H54 (cell line): ENCODE measurements at regions not wholly inside any gene's neighbourhood (a gene's known extent, or its start where the extent isn't known, plus 50 kb on each side); places are given as distances from the start of the nearest gene placed in this dataset.

Experiments
- DNase-seq: peaks from one replicate; pipeline ENCODE4 v3.0.0; 2011; ENCODE audit warnings: low spot score, mixed read lengths; ENCODE audit not compliant: insufficient read length
- FAIRE-seq: peaks from 3 replicates; lab custom pipeline; 2011; peaks lifted over from hg19 to GRCh38; lab: Jason Lieb, UNC
- POLR2A ChIP-seq: IDR thresholded peaks from 2 replicates; pipeline ENCODE4 v1.6.1; 2011; ENCODE audit warnings: low read depth, mild to moderate bottlenecking, low read length

- FAIRE-seq (no peak), DNase-seq (no peak)
- no peak for TF ChIP-seq POLR2A
Observed at GRCh38 chr13:33933810-33934209, 115.9 kb downstream of the RFC3 start.

DNA sequence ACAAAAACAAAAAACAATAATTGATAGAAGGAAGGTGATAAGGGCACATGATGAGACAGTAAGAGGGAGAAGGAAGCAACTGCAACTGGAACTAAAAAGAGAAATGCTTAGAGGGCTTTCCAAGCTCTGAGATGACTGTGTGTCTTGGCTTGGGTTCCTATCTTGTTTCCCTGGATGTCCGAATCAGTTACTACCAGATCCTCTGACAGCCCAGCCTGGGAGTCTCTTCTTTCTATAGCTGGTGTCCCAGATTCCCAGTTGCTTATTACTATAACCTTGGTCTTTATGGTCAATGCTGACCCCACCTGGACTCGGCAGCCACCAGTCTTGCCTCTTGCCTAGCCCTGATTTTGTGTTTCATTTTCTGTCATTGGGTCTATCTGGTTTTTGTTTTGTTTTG is 116.4 kb downstream of the RFC3 start:
- FAIRE-seq: no peak
- DNase-seq: no peak
- no peak for TF ChIP-seq POLR2A

DNA sequence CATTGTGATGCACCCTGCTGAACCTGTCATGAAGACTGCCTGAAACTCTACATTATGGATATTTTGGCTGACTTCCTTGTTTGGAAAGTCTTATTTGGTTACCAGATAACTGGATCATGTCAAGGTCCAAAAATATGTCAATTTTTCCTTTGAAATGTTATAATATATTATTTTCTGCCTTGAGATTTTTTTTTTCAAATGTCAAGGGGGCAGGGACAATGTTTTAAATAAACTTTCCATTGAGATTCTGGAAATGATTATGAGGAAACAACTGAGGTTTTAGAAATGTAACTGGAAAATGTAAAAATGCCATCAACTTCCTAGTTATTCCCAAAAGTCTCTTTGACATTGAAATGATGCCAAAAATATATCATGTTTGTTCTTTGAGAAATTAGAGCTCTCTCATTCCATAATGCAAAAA is 117.0 kb downstream of the RFC3 start:
- no peak for FAIRE-seq
- no peak for TF ChIP-seq POLR2A
- DNase-seq: no peak

GRCh38 chr13:33935969-33936368 is 118.0 kb downstream of the RFC3 start:
- no peak for TF ChIP-seq POLR2A
- FAIRE-seq (no peak), DNase-seq (no peak)

- no peak for TF ChIP-seq POLR2A
- DNase-seq (no peak), FAIRE-seq (no peak)
Observed at GRCh38 chr13:33937373-33938098, 119.6 kb downstream of the RFC3 start.

DNA sequence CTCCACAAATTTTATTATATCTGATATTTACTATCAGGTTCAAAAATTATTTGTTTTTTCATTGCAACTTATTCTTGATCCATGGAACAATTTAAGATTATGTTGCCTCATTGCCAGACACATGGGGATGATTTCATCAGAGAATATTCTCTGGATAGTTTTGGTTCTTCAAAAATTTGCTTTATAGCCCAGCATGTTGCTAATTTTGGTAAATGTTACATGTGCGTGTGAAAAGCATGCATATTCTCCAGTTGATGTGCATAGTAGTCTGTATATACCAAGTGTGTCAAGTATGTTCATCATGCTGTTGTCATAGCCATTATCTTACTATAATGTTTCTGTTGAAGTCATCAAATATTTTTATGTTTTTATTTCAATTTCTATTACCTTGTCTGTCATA is 122.3 kb downstream of the RFC3 start:
- no peak for DNase-seq
- TF ChIP-seq POLR2A: no peak
- no peak for FAIRE-seq

- TF ChIP-seq POLR2A: no peak
- FAIRE-seq (no peak), DNase-seq (no peak)
Observed at GRCh38 chr13:33940898-33941297, 122.9 kb downstream of the RFC3 start.

- FAIRE-seq (no peak), DNase-seq (no peak)
- TF ChIP-seq POLR2A: no peak
Observed at GRCh38 chr13:33945477-33945876, 127.5 kb downstream of the RFC3 start.

- no peak for TF ChIP-seq POLR2A
- no peak for FAIRE-seq
- no peak for DNase-seq
Observed at GRCh38 chr13:33953203-33953602, 135.3 kb downstream of the RFC3 start.

DNA sequence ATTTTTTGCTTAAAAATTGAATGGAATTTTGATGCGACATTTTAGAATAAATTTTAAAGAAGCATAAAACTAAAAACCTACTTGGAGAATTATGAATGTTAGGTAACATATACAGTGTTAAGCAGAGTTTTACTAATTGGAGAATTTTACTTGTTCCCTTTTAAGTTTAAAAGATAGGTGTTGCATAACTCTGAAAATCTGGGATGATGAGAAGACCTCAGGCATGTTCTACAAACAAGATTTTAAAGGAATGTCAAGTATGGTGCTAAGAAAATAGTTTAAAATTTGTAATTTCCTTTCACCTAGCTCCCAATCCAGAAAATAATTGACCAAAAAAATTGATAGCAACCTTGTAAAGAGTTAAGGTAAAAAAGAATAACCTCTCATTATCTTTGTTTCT is 135.8 kb downstream of the RFC3 start:
- FAIRE-seq: no peak
- DNase-seq: no peak
- no peak for TF ChIP-seq POLR2A

DNA sequence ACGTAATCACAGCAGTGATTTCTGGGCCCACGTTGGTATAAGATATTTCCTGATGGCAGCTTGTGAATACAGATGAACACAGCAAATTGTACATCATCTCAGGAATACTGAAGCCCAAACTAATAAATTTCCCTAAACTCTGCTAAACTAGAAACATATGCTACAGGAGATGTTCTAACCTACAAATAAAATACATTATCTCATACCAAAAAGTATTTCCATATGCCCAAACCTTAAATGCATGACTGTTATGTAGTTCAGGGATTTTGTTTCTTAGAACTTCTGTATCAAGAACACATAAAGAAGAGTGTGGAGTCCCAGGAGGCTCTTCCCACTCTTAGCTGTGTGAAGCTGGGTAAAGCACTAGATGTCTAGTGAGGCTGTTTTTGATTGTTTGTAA is 138.4 kb downstream of the RFC3 start:
- TF ChIP-seq POLR2A: no peak
- no peak for FAIRE-seq
- no peak for DNase-seq

DNA sequence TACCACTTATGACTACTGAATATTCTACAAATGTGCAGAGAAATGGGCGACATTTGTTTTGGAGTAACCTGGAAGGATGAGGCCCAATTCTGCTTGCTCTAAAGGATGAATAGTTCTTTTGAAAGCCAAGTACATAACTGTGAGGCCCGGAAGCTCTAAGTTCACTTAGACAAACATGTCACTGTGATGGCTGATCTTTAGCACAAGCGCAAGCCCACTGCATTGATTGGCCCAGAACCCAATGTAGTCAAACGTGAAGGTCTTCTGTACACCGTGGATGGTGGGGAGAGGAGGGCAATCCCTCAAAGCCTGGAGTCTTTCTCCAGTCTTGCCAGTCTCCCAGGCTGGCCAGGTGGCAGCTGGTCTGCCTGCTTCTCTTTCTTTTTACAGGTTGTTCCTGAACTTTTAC is 139.6 kb downstream of the RFC3 start:
- no peak for FAIRE-seq
- no peak for DNase-seq

GRCh38 chr13:33958964-33959363 is 141.0 kb downstream of the RFC3 start:
- no peak for TF ChIP-seq POLR2A
- no peak for DNase-seq
- no peak for FAIRE-seq

More for the DNA sequence above, 139.6 kb downstream of the RFC3 start:
- no peak for TF ChIP-seq POLR2A

GRCh38 chr13:33963134-33963533 is 145.2 kb downstream of the RFC3 start:
- DNase-seq: no peak
- no peak for TF ChIP-seq POLR2A
- FAIRE-seq: no peak

DNA sequence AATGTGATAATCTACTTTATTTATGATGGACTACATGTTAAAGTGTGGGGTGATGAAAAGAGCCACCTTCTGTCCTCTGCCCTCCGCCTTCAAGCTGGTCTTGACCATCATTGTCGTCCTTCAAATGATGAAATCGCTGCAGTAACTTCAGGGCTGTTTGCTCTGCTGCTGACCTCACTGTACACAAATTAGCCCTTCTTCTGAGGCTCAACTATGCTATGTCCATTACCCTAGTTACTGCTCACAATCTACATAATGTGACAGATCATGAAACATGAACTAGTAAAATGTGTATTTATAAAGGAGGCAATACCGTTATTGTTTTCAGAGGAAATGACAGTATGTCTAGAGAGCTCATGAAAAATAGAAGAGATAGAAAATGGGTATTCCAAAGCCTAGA is 145.9 kb downstream of the RFC3 start:
- FAIRE-seq: no peak
- no peak for TF ChIP-seq POLR2A

More for the DNA sequence above, 145.9 kb downstream of the RFC3 start:
- no peak for DNase-seq
